ENCODE measurements at regions not wholly inside any gene's neighbourhood (a gene's known extent, or its start where the extent isn't known, plus 50 kb on each side); places are given as distances from the start of the nearest gene placed in this dataset.
"Not testable (repeated sequence)": the region's sequence is repeated elsewhere in the genome, so short reads cannot be mapped to it uniquely, and the experiment has no call there.

DNA sequence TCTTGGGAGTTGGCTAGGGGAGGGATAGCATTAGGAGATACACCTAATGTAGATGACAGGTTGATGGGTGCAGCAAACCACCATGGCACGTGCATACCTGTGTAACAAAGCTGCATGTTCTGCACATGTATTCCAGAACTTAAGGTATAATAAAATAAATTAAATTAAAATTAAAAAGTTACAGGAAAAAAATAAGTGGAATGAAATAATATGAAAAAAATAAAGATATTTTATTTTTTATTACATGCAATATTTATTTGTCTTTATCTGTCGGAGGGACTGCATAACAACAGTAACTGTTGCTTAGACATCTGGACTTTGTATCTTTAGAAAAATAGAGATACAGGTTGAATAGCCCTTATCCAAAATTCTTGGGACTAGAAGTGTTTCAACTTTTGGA lies 597.4 kb upstream of the CCDC179 start:
- no peak for DNase-seq (ENCODE audit: low read depth)
- no peak overlapping the region for H3K4me3 ChIP-seq (ENCODE audit: low read length)
- TF ChIP-seq, protein P1, sequence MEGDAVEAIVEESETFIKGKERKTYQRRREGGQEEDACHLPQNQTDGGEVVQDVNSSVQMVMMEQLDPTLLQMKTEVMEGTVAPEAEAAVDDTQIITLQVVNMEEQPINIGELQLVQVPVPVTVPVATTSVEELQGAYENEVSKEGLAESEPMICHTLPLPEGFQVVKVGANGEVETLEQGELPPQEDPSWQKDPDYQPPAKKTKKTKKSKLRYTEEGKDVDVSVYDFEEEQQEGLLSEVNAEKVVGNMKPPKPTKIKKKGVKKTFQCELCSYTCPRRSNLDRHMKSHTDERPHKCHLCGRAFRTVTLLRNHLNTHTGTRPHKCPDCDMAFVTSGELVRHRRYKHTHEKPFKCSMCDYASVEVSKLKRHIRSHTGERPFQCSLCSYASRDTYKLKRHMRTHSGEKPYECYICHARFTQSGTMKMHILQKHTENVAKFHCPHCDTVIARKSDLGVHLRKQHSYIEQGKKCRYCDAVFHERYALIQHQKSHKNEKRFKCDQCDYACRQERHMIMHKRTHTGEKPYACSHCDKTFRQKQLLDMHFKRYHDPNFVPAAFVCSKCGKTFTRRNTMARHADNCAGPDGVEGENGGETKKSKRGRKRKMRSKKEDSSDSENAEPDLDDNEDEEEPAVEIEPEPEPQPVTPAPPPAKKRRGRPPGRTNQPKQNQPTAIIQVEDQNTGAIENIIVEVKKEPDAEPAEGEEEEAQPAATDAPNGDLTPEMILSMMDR (IDR thresholded peaks at IDR 0.05; ENCODE audit: insufficient read depth, low read depth, low read length, missing control alignments) = no peak

DNA sequence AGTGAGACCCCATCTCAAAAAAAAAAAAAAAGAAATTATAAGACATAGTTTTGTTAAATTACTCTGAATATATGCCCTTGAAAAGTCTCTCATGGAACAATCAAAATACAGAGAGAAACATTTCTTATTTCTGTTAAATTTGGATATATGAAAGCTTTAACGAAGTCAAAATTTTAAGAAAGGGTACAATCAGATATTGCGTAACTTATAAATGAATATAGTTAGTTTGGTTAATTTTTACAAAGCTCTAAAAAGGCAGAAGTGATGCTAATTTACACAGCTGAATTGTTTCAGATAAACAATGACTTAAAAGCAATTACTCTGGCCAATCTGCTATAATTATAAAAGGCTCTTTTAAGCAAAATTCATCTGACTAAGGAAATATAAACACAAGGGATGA lies 611.6 kb upstream of the CCDC179 start:
- TF ChIP-seq, protein P1 (IDR thresholded peaks at IDR 0.05; ENCODE audit: insufficient read depth, low read depth, low read length, missing control alignments) = no peak
- no peak for DNase-seq (ENCODE audit: low read depth)
- H3K4me3 ChIP-seq (ENCODE audit: low read length) = no peak overlapping the region

DNA sequence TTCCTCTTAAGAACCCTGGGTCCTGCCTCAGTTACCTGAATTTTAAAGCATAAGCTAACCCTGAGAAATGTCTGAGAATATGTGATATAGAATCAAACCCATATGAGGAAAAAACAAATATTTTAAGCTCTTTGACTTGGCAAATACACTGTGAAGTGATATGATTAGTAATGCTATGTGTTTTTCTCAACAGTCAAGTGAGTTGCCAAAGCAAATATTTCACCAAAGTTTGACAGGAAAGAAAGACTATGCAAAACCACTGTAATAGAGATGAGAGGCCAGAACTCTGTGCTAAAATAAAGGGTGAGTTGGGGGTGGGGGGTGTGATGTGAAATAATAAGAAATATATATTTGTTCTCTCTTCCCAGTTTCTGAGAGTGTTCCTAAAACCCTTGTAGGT lies 613.5 kb upstream of the CCDC179 start:
- TF ChIP-seq, protein P1 (IDR thresholded peaks at IDR 0.05; ENCODE audit: insufficient read depth, low read depth, low read length, missing control alignments) = no peak
- H3K4me3 ChIP-seq (ENCODE audit: low read length) = no peak overlapping the region
- no peak for DNase-seq (ENCODE audit: low read depth)

DNA sequence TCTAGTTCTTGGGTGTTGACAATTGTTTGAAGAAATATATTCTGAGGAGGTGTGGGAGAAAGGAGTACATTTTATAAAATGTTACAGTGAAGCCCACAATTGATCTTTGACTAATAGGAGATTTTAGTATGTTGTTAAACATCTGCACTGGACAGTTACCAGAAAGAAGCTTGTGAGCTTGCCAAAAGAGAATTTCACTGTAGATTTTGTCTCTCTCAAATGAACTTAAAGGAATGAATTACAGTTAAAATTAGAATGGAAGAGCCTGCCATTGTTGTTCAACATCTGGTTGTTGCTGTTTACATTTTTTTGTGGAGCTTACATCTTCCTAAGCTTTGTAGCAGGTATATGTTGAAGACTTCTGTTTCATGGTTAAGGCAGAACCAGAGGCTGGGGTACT lies 620.5 kb upstream of the CCDC179 start:
- TF ChIP-seq, protein P1 (IDR thresholded peaks at IDR 0.05; ENCODE audit: insufficient read depth, low read depth, low read length, missing control alignments) = no peak
- DNase-seq (ENCODE audit: low read depth) = no peak
- H3K4me3 ChIP-seq (ENCODE audit: low read length) = no peak overlapping the region

DNA sequence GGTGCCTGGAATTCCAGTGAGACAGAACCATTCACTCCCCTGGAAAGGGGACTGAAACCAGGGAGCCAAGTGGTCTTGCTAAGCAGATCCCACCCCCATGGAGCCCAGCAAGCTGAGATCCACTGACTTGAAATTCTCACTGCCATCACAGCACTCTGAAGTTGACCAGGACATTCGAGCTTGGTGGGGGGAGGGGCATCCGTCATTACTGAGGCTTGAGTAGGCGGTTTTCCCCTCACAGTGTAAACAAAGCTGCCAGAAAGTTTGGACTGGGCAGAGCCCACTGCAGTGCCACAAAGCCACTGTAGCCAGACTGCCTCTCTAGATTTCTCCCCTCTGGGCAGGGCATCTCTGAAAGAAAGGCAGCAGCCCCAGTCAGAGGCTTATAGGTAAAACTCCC lies 623.9 kb upstream of the CCDC179 start:
- not testable (repeated sequence) for DNase-seq (ENCODE audit: low read depth); H3K4me3 ChIP-seq (ENCODE audit: low read length)

DNA sequence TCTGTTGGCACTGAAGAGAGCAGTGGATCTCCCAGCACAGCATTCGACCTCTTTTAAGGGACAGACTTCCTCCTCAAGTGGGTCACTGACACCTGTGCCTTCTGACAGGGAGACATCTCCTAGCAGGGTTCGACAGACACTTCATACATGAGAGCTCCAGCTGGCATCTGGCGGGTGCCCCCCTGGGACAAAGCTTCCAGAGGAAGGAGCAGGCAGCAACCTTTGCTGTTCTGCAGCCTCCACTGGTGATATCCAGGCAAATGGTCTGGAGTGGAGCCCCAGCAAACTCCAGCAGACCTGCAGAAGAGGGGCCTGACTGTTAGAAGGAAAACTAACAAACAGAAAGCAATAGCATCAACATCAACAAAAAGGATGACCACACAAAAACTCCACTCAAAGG lies 624.3 kb upstream of the CCDC179 start:
- H3K4me3 ChIP-seq (ENCODE audit: low read length); DNase-seq (ENCODE audit: low read depth): not testable (repeated sequence)

DNA sequence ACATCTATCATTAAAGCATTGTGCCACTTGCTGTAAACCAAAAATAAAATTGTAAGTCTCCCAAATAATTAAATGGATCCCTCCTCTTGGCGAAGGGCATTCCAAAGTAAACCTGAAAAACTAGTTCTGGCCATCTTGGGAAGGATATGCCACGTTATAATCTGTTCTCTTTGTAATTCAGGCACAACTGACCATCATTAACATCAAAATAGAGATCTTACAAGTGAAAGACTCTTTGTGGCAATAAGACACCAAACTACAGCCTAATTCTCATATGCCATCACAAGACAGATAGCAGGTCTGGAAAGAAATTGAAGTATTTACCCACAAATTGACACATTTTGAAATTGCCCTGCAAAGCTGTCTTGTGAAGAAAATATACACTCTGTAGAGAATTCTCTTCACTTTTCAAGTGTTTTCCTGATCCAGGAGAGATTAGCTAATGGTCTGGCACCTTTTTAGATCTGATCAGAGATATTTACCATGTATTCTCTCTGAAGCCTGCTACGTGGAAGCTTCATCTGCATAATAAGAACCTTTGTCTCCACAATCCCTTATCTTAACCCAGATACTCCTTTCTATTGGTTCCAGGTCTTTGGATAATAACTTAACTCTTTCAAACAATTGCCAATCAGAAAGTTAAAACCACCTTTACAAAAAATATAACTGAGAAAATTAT lies 630.4 kb upstream of the CCDC179 start:
- DNase-seq (ENCODE audit: low read depth) = no peak
- H3K4me3 ChIP-seq (ENCODE audit: low read length) = no peak overlapping the region
- TF ChIP-seq, protein P1 (IDR thresholded peaks at IDR 0.05; ENCODE audit: insufficient read depth, low read depth, low read length, missing control alignments) = no peak

DNA sequence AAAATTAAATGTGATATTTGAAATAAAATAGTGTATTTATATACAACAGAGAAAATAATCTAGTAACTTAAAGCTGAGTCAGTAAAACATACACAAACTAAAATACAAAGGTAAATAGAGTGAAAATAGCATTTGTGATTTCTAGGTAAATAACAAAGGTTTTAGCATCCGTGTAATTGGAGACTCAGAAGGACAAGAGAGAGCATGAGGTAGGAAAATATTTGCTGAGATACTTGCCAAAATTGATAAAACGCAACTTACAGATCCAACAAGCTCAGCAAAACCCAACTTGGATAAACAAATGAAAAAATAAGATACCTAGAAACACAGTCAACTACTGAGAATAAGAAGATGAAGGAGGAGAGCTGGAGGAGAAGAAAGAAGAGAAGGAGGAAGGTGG lies 634.7 kb upstream of the CCDC179 start:
- no peak overlapping the region for H3K4me3 ChIP-seq (ENCODE audit: low read length)
- TF ChIP-seq, protein P1 (IDR thresholded peaks at IDR 0.05; ENCODE audit: insufficient read depth, low read depth, low read length, missing control alignments) = no peak
- DNase-seq (ENCODE audit: low read depth) = no peak
